Neural crest cell (in vitro differentiated cells): ENCODE measurements at regions not wholly inside any gene's neighbourhood (a gene's known extent, or its start where the extent isn't known, plus 50 kb on each side); places are given as distances from the start of the nearest gene placed in this dataset.
A peak's percentile ranks its signal among the peaks of the same experiment; 100 is the strongest.

Experiments
- DNase-seq: peaks from one replicate; pipeline ENCODE4 v3.0.0; 2021; ENCODE audit warnings: low read depth, mixed read lengths, low spot score
- H3K27ac Mint-ChIP-seq: one replicate; pipeline ENCODE4 v1.8.0; 2021; ENCODE audit warnings: mild to moderate bottlenecking, mixed read lengths; ENCODE audit not compliant: unreplicated experiment
- H3K27me3 Mint-ChIP-seq: 2 replicates; pipeline ENCODE4 v1.8.0; 2021; ENCODE audit warnings: low read depth, mild to moderate bottlenecking, mixed read lengths
- H3K36me3 Mint-ChIP-seq: 2 replicates; pipeline ENCODE4 v1.8.0; 2021; ENCODE audit warnings: low read depth, mild to moderate bottlenecking, mixed read lengths
- H3K4me1 Mint-ChIP-seq: 2 replicates; pipeline ENCODE4 v1.8.0; 2021; ENCODE audit warnings: mixed read lengths
- H3K4me3 Mint-ChIP-seq: one replicate; pipeline ENCODE4 v1.8.0; 2021; ENCODE audit warnings: mild to moderate bottlenecking, mixed read lengths
- H3K9me3 Mint-ChIP-seq: 2 replicates; pipeline ENCODE4 v1.8.0; 2021; ENCODE audit warnings: mixed read lengths
- TF ChIP-seq, protein P1 (sequence below): fragments of 200-600 bp; sonication (generic); conservative IDR thresholded peaks from 2 replicates; pipeline ENCODE4 v1.5.0; 2021; ENCODE audit warnings: antibody characterized with exemption, mild to moderate bottlenecking

DNA sequence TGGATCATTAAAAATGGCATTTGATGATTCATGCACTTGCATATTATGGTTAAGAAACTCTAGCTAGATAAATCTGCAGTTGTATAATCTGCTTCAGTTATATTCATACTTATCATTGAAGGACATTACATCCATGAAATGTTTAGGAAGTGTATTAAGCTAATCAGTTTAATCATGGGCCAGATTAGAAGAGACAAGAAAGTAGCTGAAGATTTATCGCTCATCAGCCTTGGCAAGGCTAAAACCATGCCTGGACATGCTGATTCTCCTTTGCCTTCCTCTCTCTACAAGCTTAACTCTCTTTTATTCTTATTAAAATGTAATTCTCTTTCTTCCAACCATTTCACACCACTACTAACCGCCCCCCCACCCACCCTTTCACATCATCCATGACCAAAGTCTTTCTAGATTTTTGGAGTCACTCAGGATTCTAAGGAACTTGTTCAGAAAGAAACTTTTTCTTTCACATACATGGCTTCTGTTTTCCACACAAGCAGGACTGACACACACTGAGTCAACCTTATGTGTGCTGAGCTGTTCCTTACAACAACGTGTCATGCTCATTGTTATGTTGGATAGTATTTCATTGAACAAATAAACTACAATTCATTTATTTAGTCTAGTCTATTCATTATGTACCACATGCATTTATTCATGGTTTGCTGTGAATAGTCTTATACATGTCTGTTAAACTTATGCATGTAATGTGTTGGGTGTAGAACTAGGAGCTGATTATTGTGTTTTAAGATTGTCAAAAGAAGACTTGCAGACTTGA lies 227.3 kb upstream of the SP8 start:
- DNase-seq: no peak
- H3K27ac Mint-ChIP-seq: no peak overlapping the region
- peaks cover 19% of the 10 kb centered on the region for H3K9me3 Mint-ChIP-seq
- TF ChIP-seq, protein P1, sequence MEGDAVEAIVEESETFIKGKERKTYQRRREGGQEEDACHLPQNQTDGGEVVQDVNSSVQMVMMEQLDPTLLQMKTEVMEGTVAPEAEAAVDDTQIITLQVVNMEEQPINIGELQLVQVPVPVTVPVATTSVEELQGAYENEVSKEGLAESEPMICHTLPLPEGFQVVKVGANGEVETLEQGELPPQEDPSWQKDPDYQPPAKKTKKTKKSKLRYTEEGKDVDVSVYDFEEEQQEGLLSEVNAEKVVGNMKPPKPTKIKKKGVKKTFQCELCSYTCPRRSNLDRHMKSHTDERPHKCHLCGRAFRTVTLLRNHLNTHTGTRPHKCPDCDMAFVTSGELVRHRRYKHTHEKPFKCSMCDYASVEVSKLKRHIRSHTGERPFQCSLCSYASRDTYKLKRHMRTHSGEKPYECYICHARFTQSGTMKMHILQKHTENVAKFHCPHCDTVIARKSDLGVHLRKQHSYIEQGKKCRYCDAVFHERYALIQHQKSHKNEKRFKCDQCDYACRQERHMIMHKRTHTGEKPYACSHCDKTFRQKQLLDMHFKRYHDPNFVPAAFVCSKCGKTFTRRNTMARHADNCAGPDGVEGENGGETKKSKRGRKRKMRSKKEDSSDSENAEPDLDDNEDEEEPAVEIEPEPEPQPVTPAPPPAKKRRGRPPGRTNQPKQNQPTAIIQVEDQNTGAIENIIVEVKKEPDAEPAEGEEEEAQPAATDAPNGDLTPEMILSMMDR: no peak
- no peak overlapping the region for H3K4me3 Mint-ChIP-seq
- H3K27me3 Mint-ChIP-seq: no peaks in the 10 kb centered on the region
- peaks cover 6% of the 10 kb centered on the region for H3K36me3 Mint-ChIP-seq
- no peaks in the 10 kb centered on the region for H3K4me1 Mint-ChIP-seq

DNA sequence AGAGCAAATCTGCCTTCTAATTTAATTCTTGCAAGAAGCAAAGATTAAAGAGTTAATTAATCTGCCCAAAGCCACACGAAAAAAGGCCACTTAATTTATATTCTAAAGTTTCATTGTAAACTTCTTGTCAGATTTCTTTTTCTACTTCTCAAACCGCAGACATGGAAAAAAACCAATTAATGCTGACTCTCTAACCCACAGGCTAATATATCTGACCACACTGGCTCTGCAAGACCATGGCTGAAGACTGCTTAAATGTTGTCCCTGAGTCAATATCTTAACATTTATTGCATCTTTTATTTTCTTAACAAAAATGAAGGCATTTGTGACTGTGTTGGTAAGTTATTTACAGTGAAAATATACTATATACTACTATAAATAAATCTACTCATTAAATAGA lies 234.0 kb upstream of the SP8 start:
- peaks cover 25% of the 10 kb centered on the region for H3K4me1 Mint-ChIP-seq
- H3K9me3 Mint-ChIP-seq: peaks cover 6% of the 10 kb centered on the region
- no peak overlapping the region for H3K4me3 Mint-ChIP-seq
- no peak overlapping the region for H3K27ac Mint-ChIP-seq
- DNase-seq: no peak
- TF ChIP-seq, protein P1: no peak
- H3K27me3 Mint-ChIP-seq: no peaks in the 10 kb centered on the region
- H3K36me3 Mint-ChIP-seq: peaks cover 3% of the 10 kb centered on the region

DNA sequence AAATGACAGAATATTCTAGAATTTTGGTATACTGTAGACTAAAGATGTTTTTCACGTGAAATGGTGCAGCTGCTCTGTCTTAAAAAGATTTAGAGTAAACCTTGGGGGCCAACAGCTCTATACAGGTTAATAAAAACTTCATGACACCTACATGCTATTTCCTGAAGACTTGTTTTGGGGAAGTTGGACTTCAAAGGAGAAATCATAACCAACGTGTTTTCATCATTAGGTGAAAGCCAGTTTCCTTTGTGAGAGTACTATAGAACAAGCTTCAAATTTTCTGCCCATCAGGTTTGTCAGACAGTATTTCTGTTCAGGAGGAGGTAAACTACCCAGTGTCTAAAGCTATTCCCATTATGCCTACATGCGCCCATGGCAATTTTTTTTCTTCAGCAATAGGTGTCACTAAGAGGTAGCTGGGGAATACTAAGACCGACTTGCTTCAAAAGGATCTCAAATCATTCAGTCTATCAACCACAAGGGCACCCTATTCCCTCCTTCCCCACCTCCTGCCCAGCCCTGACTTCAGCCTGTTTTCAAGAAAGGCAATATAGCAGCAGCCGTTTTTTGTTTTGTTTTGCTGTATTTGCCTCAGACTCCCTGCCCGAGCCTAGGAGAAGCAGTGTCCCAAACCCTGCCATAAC lies 237.3 kb upstream of the SP8 start:
- Mint-ChIP-seq H3K9me3 (no peaks in the 10 kb centered on the region), H3K27ac (peak overlapping the region; percentile 43), H3K27me3 (no peaks in the 10 kb centered on the region), H3K4me3 (no peak overlapping the region), H3K4me1 (peaks cover 46% of the 10 kb centered on the region), H3K36me3 (no peaks in the 10 kb centered on the region)
- TF ChIP-seq, protein P1: no peak
- no peak for DNase-seq

DNA sequence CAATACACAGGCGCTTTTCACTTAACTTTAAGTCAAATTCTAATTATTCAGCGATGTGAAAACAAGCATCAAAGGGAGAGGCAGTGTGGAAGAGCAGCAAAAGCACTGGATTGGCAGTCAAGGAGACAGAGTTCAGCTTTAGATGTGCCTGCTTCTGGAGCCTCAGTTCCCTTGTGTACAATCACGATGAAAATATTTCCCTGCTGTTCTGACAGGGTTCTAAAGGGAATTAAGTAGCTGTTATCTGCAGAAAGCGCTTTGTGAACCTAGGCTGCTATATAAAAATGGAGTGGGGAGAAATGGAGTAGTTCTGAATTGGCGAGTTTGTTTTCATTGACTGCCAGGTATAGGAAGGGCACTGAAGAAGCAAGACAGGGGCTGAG lies 237.8 kb upstream of the SP8 start:
- no peaks in the 10 kb centered on the region for H3K36me3 Mint-ChIP-seq
- H3K27me3 Mint-ChIP-seq: no peaks in the 10 kb centered on the region
- H3K4me1 Mint-ChIP-seq: peaks cover 51% of the 10 kb centered on the region
- H3K9me3 Mint-ChIP-seq: no peaks in the 10 kb centered on the region
- no peak for DNase-seq
- peak overlapping the region; percentile 43 for H3K27ac Mint-ChIP-seq
- TF ChIP-seq, protein P1: no peak
- H3K4me3 Mint-ChIP-seq: no peak overlapping the region

DNA sequence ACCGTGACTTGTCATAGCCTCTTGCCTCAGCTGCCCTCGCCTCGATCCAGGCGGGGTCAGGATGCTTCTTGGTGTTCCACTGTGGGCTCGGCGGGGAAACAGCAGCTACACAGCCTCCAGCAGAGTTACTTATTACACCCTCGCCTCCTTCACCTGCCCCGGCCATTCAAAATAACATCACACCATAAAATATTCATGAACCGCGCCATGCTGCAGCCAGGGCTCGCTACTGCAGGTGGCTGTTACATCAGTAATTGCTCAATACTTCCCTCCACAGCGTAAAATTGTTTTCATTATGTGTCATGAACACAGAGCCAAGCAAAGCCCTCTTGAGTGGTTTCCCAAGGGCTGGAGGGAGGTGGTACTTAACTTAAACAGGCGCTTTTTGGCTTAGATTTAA lies 241.5 kb upstream of the SP8 start:
- TF ChIP-seq, protein P1: no peak
- peak; percentile 20 for DNase-seq
- peaks cover 83% of the 10 kb centered on the region for H3K4me1 Mint-ChIP-seq
- no peaks in the 10 kb centered on the region for H3K27me3 Mint-ChIP-seq
- peak overlapping the region; percentile 80 for H3K4me3 Mint-ChIP-seq
- no peaks in the 10 kb centered on the region for H3K9me3 Mint-ChIP-seq
- peak overlapping the region; percentile 83 for H3K27ac Mint-ChIP-seq
- H3K36me3 Mint-ChIP-seq: no peaks in the 10 kb centered on the region
